Caco-2 (cell line): ENCODE measurements at regions not wholly inside any gene's neighbourhood (a gene's known extent, or its start where the extent isn't known, plus 50 kb on each side); places are given as distances from the start of the nearest gene placed in this dataset.
"Not testable (repeated sequence)": the region's sequence is repeated elsewhere in the genome, so short reads cannot be mapped to it uniquely, and the experiment has no call there.

ENCODE experiments used
- BruUV-seq: library from RNA; stranded (reverse); fragments of 400-500 nt; replicated peaks from 2 replicates; lab custom pipeline; 2021; lab: Mats Ljungman, UMichigan
- CTCF ChIA-PET: fragments of 300-600 bp; sonication (Branson Sonifier 250); formaldehyde crosslinking; loops from one replicate; lab custom pipeline; 2022; ENCODE audit warnings: antibody characterized with exemption; lab: Charles Lee
- POLR2A ChIA-PET: fragments of 300-600 bp; sonication (Branson Sonifier 250); formaldehyde crosslinking; loops from one replicate; lab custom pipeline; 2022; ENCODE audit warnings: antibody characterized with exemption; lab: Charles Lee
- DNase-seq, 2 experiments: peaks; one replicate each; pipeline versions ENCODE4 v3.0.0 to v3.0.0-alpha.2; 2020 to 2022
- H3K27me3 ChIP-seq: replicated peaks from 2 replicates; pipeline ENCODE4 v1.6.0; 2011; ENCODE audit warnings: low read length; ENCODE audit not compliant: control insufficient read depth, insufficient read depth
- H3K36me3 ChIP-seq: 2 replicates; pipeline ENCODE4 v1.5.1; 2011; ENCODE audit warnings: low read length; ENCODE audit not compliant: control insufficient read depth, insufficient read depth
- H3K4me1 ChIP-seq: fragments of 250-450 bp; sonication (Bioruptor Pico); 2 replicates; pipeline ENCODE4 v1.5.1; 2020; ENCODE audit warnings: mild to moderate bottlenecking
- H3K4me3 ChIP-seq: 2 replicates; pipeline ENCODE4 v1.5.1; 2011; ENCODE audit warnings: low read depth, mild to moderate bottlenecking, control low read depth, low read length
- H3K9me3 ChIP-seq: fragments of 250-450 bp; sonication (Bioruptor Pico); 2 replicates; pipeline ENCODE4 v1.5.1; 2020; ENCODE audit warnings: mild to moderate bottlenecking, moderate library complexity
- H3K27ac Mint-ChIP-seq: one replicate; pipeline ENCODE4 v1.8.0; 2022; ENCODE audit warnings: mixed read lengths; ENCODE audit not compliant: unreplicated experiment
- H3K27me3 Mint-ChIP-seq: one replicate; pipeline ENCODE4 v1.8.0; 2022; ENCODE audit warnings: mixed read lengths; ENCODE audit not compliant: insufficient read depth, unreplicated experiment
- H3K36me3 Mint-ChIP-seq: one replicate; pipeline ENCODE4 v1.8.0; 2022; ENCODE audit warnings: mild to moderate bottlenecking, mixed read lengths; ENCODE audit not compliant: insufficient read depth, unreplicated experiment
- H3K4me1 Mint-ChIP-seq: one replicate; pipeline ENCODE4 v1.8.0; 2022; ENCODE audit warnings: low read depth, mixed read lengths; ENCODE audit not compliant: unreplicated experiment
- H3K4me3 Mint-ChIP-seq: one replicate; pipeline ENCODE4 v1.8.0; 2022; ENCODE audit warnings: mild to moderate bottlenecking, moderate library complexity, mixed read lengths; ENCODE audit not compliant: unreplicated experiment
- H3K9me3 Mint-ChIP-seq: one replicate; pipeline ENCODE4 v1.8.0; 2022; ENCODE audit warnings: mixed read lengths; ENCODE audit not compliant: unreplicated experiment
- intact Hi-C: fragments of 100-400 bp; cut with micrococcal nuclease; formaldehyde crosslinking; loops from one replicate; pipeline ENCODE4 v1.10.0; 2022; ENCODE audit not compliant: unreplicated experiment
- TF ChIP-seq, protein P1 (sequence below), 2 experiments: fragments of 200-600 bp in 1 of 2; IDR thresholded peaks; 1 replicate in 1 of 2; 2 replicates in 1 of 2; pipeline versions ENCODE4 v1.5.1 to v1.8.0; 2011 to 2022; ENCODE audit warnings: antibody characterized with exemption in 1 of 2, control low read depth in 1 of 2, inconsistent platforms in 1 of 2, low read depth in 1 of 2, low read length in 1 of 2, mild to moderate bottlenecking in 1 of 2, moderate library complexity in 1 of 2; ENCODE audit not compliant: insufficient read depth in 1 of 2, severe bottlenecking in 1 of 2, unreplicated experiment in 1 of 2

DNA sequence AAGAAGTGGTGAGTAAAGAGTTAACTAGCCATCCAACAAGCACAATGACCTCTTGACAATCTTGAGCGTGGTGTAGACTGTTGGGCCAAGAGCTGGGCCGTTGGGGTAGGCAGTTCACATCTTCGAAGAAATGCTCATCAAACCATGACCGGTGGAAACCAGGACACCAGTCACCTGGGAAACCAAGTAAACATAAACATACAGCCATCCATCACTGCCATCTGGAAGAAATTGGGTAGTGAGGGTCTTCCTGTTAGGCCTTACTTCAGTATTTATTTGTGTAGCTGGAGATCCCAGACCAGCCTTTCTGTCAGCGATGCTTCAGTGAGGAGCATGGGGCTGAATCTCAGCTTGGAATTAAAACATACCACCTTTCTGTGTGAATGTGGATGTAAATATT is 108.1 kb upstream of the HAO2 start:
- no peaks in the 10 kb centered on the region for H3K27me3 Mint-ChIP-seq
- H3K27ac Mint-ChIP-seq, result no peak overlapping the region
- no peaks in the 10 kb centered on the region for H3K9me3 Mint-ChIP-seq
- no peaks in the 10 kb centered on the region for H3K4me1 ChIP-seq
- intact Hi-C loops, result no loop called here
- H3K36me3 ChIP-seq, result no peaks in the 10 kb centered on the region
- no peak overlapping the region for H3K4me3 ChIP-seq
- CTCF ChIA-PET, result no interaction called here
- POLR2A ChIA-PET, result no interaction called here
- no peak overlapping the region for H3K4me3 Mint-ChIP-seq
- H3K36me3 Mint-ChIP-seq, result no peaks in the 10 kb centered on the region
- no peak for DNase-seq
- TF ChIP-seq, protein P1, sequence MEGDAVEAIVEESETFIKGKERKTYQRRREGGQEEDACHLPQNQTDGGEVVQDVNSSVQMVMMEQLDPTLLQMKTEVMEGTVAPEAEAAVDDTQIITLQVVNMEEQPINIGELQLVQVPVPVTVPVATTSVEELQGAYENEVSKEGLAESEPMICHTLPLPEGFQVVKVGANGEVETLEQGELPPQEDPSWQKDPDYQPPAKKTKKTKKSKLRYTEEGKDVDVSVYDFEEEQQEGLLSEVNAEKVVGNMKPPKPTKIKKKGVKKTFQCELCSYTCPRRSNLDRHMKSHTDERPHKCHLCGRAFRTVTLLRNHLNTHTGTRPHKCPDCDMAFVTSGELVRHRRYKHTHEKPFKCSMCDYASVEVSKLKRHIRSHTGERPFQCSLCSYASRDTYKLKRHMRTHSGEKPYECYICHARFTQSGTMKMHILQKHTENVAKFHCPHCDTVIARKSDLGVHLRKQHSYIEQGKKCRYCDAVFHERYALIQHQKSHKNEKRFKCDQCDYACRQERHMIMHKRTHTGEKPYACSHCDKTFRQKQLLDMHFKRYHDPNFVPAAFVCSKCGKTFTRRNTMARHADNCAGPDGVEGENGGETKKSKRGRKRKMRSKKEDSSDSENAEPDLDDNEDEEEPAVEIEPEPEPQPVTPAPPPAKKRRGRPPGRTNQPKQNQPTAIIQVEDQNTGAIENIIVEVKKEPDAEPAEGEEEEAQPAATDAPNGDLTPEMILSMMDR (IDR thresholded peaks at IDR 0.05; ENCODE audit: insufficient read depth in 1 of 2, low read depth in 1 of 2, low read length in 1 of 2, severe bottlenecking in 1 of 2, unreplicated experiment in 1 of 2), result no peak
- BruUV-seq, result no TSS peak
- no peaks in the 10 kb centered on the region for H3K4me1 Mint-ChIP-seq
- no peaks in the 10 kb centered on the region for H3K9me3 ChIP-seq
- H3K27me3 ChIP-seq, result no peaks in the 10 kb centered on the region

DNA sequence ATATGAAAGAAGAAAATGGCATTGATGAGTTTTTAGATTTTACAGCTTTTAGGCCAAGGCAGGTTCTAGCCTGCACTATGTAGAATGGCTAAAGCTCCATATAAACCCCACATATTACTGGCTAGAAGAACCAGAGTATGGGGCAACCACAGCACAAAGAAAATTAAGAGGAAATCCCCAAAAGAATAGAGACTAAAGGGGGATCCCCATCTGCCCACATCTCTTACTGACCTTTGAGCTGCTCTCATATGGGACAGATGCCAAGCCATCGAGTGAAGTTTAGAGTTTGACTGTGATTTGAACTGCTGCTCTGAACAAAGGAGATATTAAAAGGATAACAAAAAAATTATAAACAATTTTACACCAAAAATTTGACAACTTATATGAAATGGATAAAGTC is 102.2 kb upstream of the HAO2 start:
- H3K27ac Mint-ChIP-seq, result no peak overlapping the region
- H3K36me3 Mint-ChIP-seq, result no peaks in the 10 kb centered on the region
- Histone ChIP-seq H3K4me1 (no peaks in the 10 kb centered on the region), H3K27me3 (no peaks in the 10 kb centered on the region), H3K36me3 (no peaks in the 10 kb centered on the region), H3K9me3 (no peaks in the 10 kb centered on the region), H3K4me3 (no peak overlapping the region)
- TF ChIP-seq, protein P1 (IDR thresholded peaks at IDR 0.05; ENCODE audit: insufficient read depth in 1 of 2, low read depth in 1 of 2, low read length in 1 of 2, severe bottlenecking in 1 of 2, unreplicated experiment in 1 of 2), result no peak
- DNase-seq, result no peak
- H3K4me3 Mint-ChIP-seq, result no peak overlapping the region
- POLR2A ChIA-PET, result no interaction called here
- no peaks in the 10 kb centered on the region for H3K27me3 Mint-ChIP-seq
- no peaks in the 10 kb centered on the region for H3K4me1 Mint-ChIP-seq
- CTCF ChIA-PET, result no interaction called here
- intact Hi-C loops, result no loop called here
- H3K9me3 Mint-ChIP-seq, result no peaks in the 10 kb centered on the region
- BruUV-seq, result no TSS peak

DNA sequence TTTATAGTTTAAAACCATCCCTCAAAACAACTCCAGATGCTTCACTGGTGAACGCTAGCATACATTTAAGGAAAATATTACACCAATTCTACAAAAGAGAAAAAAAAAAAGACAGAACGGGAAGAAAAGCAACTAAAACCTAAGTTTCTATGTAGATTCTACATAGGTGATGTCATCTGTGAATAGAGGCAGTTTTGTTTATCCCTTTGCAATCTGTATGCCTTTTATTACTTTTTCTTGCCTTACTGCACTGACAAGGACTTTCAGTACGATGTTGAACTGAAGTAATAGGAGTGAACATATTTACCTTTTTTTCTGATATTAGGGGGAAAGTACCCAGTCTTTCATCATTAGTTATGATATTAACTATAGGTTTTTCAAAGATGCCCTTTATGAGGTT is 101.7 kb upstream of the HAO2 start:
- no peaks in the 10 kb centered on the region for H3K9me3 Mint-ChIP-seq
- BruUV-seq, result no TSS peak
- no peaks in the 10 kb centered on the region for H3K36me3 Mint-ChIP-seq

DNA sequence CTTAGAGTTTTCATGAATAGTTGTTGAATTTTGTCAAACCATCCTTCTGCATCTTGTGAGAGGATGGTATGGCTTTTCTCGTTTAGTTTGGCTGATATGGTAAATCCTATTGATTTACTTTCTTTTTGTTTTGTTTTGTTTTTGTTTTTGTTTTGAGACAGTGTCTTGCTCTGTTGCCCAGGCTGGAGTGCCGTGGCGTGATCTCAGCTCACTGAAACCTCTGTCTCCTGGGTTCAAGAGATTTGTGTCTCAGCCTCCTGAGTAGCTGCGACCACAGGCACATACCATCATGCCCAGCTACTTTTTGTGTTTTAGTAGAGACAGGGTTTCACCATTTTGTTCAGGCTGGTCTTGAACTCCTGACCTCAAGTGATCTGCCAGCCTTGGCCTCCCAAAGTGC is 101.3 kb upstream of the HAO2 start:
- POLR2A ChIA-PET, H3K4me3 ChIP-seq, H3K9me3 ChIP-seq, DNase-seq, H3K4me3 Mint-ChIP-seq, H3K27me3 ChIP-seq, intact Hi-C loops, H3K27ac Mint-ChIP-seq, BruUV-seq, H3K36me3 Mint-ChIP-seq, H3K27me3 Mint-ChIP-seq, H3K36me3 ChIP-seq, H3K4me1 ChIP-seq, H3K4me1 Mint-ChIP-seq, H3K9me3 Mint-ChIP-seq, CTCF ChIA-PET: not testable (repeated sequence)

More for the DNA sequence above, 101.7 kb upstream of the HAO2 start:
- H3K27me3 Mint-ChIP-seq, result no peaks in the 10 kb centered on the region
- POLR2A ChIA-PET, result no interaction called here
- no peaks in the 10 kb centered on the region for H3K4me1 ChIP-seq
- intact Hi-C loops, result no loop called here
- no peak for DNase-seq
- H3K36me3 ChIP-seq, result no peaks in the 10 kb centered on the region
- CTCF ChIA-PET, result no interaction called here
- TF ChIP-seq, protein P1 (IDR thresholded peaks at IDR 0.05; ENCODE audit: insufficient read depth in 1 of 2, low read depth in 1 of 2, low read length in 1 of 2, severe bottlenecking in 1 of 2, unreplicated experiment in 1 of 2), result no peak
- H3K4me3 ChIP-seq, result no peak overlapping the region
- no peaks in the 10 kb centered on the region for H3K4me1 Mint-ChIP-seq
- no peaks in the 10 kb centered on the region for H3K9me3 ChIP-seq
- no peaks in the 10 kb centered on the region for H3K27me3 ChIP-seq
- H3K4me3 Mint-ChIP-seq, result no peak overlapping the region
- no peak overlapping the region for H3K27ac Mint-ChIP-seq
